RWPE1 (cell line): ENCODE measurements at regions not wholly inside any gene's neighbourhood (a gene's known extent, or its start where the extent isn't known, plus 50 kb on each side); places are given as distances from the start of the nearest gene placed in this dataset.
"Not testable (repeated sequence)": the region's sequence is repeated elsewhere in the genome, so short reads cannot be mapped to it uniquely, and the experiment has no call there.

Experiments used
- CTCF ChIA-PET: fragments of 350-600 bp; sonication (Branson Sonifier 250); formaldehyde crosslinking; extraction: SDS; loops from one replicate; lab custom pipeline; 2021; lab: Yijun Ruan, JAX
- POLR2A ChIA-PET: fragments of 400-600 bp; formaldehyde crosslinking; extraction: SDS; loops from one replicate; lab custom pipeline; 2020; ENCODE audit warnings: antibody characterized with exemption; ENCODE audit not compliant: low non-redundant PET; lab: Yijun Ruan, JAX
- DNase-seq: peaks from one replicate; pipeline ENCODE4 v3.0.0; 2012; ENCODE audit warnings: low spot score
- H3K27ac ChIP-seq: fragments of 450-650 bp; 2 replicates; pipeline ENCODE4 v1.5.1; 2017
- TF ChIP-seq, protein P1 (sequence below): fragments of 450-650 bp; conservative IDR thresholded peaks from 2 replicates; pipeline ENCODE4 v1.5.1; 2017; ENCODE audit warnings: low read depth, mild to moderate bottlenecking

DNA sequence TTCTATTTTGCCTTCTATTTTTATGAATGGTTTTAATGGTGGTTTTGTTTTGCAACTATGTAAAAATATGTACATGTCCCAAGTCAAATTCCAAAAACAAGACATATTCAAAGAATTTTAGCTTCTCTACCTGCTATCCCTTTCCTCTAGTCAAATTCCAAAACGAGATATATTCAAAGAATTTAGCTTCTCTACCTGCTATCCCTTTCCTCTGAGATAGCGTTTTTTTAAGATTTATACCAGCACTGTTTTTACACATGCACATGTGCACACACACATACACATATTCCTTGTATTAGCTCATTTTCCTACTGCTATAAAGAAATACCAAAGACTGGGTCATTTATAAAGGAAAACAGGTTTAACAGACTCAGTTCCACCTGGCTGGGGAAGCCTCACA, 199.1 kb upstream of the ARL4C start:
- TF ChIP-seq, protein P1, sequence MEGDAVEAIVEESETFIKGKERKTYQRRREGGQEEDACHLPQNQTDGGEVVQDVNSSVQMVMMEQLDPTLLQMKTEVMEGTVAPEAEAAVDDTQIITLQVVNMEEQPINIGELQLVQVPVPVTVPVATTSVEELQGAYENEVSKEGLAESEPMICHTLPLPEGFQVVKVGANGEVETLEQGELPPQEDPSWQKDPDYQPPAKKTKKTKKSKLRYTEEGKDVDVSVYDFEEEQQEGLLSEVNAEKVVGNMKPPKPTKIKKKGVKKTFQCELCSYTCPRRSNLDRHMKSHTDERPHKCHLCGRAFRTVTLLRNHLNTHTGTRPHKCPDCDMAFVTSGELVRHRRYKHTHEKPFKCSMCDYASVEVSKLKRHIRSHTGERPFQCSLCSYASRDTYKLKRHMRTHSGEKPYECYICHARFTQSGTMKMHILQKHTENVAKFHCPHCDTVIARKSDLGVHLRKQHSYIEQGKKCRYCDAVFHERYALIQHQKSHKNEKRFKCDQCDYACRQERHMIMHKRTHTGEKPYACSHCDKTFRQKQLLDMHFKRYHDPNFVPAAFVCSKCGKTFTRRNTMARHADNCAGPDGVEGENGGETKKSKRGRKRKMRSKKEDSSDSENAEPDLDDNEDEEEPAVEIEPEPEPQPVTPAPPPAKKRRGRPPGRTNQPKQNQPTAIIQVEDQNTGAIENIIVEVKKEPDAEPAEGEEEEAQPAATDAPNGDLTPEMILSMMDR, result no peak
- ChIA-PET POLR2A (no interaction called here), CTCF (no interaction called here)
- DNase-seq, result no peak
- no peak overlapping the region for H3K27ac ChIP-seq

DNA sequence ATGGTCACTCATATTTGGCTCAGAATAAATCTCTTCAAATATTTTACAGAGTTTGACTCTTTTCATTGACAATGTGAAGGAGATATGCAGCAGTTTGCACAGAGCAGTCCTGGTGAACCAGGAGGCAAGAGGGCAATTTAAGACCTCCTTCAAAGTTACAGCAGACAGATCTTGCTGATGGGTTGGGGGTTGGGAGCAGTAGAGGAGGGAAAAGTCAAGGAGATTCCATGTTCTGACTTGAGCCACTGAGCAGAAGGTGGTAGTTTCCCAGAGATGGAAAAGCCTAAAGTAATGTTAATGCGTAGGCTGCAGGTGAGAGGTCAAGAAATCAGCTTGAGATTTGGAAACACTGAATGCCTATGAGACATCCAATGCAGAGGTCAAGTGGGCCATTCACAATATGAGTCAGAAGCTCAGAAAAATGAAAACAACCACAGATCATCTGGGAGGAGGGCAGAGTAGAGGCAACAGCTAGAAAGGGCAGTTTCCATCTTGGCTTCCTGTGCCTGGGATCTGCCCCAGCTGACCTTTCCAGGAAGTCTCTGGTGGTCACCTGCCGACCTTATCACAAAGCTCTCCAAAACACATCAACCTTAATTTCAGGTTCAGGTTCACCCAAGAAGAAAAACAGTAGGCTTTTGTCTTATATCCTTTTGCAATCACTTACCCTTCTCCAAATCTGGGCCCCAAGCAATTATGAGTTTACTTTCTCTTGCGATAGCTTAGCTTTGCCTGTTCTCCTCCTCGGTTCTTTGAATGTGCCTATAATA, 197.5 kb upstream of the ARL4C start:
- TF ChIP-seq, protein P1, result no peak
- peak; percentile 79 for DNase-seq
- POLR2A ChIA-PET, result no interaction called here
- CTCF ChIA-PET, result interaction anchor here (0.7 kb wide), 1 partner anchor 543 kb away, joined by 3 read pairs; no protein-coding TSS in a partner anchor
- H3K27ac ChIP-seq, result no peak overlapping the region

DNA sequence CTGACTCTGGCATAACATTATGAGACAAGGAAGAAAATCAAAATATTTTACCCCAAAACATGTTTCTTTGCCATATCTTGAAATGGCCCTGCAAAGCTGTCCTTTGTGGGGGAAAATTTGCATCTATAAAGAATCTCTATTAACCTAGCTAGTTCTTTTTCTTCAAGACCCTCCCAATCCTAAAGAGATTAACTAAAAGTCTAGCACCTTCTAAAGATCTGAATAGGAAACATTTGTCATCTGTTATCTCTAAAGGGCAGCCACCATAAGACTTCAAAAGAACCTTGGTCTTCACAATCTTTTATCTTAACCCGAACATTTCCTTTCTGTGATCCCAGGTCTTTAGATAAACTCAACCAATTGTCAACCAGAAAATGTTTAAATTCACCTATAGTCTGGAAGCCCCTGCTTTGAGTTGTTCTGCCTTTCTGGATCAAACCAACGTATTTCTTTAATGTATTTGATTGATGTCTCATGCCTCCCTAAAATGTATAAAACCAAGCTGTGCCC, 196.9 kb upstream of the ARL4C start:
- H3K27ac ChIP-seq, DNase-seq, CTCF ChIA-PET, POLR2A ChIA-PET: not testable (repeated sequence)

DNA sequence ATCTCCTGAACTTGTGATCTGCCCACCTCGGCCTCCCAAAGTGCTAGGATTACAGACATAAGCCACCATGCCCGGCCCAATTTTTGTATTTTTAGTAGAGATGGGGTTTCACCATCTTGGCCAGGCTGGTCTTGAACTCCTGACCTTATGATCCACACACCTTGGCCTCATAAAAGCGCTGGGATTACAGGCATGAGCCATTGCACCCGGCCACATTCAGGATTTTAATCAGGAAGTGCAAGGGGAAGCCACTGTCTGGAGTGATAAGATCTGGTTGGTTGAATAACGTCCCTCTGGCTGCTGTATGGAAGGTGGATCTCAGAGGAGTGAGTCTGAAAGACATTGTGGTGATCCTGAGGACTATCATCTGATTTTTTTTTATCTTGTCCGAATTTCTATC, 196.3 kb upstream of the ARL4C start:
- POLR2A ChIA-PET, DNase-seq, CTCF ChIA-PET, H3K27ac ChIP-seq: not testable (repeated sequence)

DNA sequence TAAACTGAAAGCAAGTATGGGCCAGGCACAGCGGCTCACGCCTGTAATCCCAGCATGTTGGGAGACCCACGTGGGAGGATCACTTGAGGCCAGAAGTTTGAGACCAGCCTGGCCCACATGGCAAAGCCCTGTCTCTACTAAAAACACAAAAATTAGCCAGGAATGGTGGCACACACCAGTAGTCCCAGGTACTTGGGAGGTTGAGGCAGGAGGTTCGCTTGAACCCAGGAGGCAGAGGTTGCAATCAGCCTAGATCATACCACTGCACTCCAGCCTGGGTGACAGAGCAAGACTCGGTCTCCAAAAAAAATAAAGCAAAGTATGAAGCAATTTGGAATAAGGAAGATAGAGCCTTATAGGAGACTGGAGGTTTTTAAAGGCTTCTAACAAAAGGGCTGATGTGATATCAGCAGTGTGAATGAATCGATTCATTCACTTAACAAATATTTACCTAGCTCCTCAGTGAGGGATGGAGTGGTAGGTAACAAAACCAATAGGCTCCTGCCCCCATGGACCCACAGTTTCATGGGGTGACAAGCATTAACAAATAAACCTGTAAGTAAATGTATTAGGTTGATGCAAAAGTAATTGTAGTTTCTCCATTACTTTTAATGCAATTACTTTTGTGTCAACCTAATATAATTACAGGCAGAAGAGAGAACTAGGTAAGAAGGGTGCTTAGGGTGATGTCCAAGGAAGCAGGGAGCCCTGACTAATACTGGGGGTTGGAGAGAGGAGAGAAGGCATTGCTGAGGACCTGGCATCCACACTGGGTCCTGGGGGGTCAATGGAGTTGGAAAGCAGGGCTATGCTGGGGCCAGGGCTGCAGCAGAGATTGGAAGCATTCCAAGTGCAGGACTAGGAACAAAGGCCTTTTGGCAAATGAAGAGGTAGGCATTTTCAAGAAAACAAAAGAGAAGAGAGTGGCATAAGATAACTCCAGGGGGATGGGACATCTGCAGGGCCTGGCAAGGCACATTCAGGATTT, 195.4 kb upstream of the ARL4C start:
- TF ChIP-seq, protein P1, result no peak
- CTCF ChIA-PET, result no interaction called here
- POLR2A ChIA-PET, result no interaction called here
- no peak overlapping the region for H3K27ac ChIP-seq
- DNase-seq, result no peak

DNA sequence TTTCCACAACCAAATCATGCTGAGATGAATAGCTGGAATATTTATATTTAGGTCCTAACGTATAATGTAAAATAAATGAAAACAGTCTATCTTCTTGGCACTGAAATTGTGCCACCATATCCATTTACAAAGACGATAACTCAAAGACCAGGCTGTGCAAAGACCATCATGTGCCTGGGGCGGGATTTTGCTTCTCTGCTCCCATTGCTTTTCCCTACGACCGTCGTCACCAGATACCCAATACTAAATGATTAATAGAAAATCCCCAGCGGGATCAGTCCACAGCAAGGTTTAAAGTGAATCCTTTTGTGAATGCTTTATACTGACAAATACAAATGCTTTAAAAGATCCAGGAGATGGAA, 194.3 kb upstream of the ARL4C start:
- H3K27ac ChIP-seq, result peak overlapping the region; percentile 84; the same call in 1 of the 2 replicates
- DNase-seq, result no peak
- TF ChIP-seq, protein P1, result no peak
- ChIA-PET CTCF (interaction anchor here (0.6 kb wide), 1 partner anchor 28 kb away, joined by 3 read pairs; no protein-coding TSS in a partner anchor), POLR2A (no interaction called here)

DNA sequence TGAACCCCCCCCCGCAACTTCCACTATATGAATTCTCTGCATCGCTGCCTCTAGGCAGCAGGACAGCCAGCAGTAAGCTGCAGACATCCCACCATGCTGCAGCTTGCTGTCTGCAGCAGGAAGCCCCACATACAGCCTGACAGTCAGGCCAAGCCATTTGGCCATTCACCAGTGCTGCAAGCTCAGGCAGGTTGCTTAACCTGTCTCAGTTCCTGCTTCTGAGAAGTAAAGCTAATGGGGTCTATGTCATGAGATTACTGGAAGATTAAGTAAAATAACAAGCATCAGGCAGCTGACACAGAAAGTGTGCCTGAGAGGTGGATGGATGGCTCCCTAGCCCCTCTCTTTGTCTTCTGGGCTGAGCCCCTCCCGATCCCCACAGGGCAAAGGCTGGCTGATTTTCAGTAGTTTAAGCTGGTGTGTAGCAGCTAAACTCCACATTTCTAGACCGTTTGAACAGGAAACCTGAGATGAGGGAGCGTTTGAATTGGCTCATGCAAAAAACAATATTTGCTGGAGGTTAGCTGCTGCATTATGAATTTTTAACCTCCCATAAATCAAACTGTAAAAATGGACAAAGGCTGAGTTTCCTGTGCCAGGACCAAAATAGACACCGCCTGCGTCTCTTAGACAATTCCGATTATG, 193.8 kb upstream of the ARL4C start:
- ChIA-PET CTCF (interaction anchor here (0.5 to 0.6 kb wide), 2 partner anchors 28 to 417 kb away, joined by 3 to 4 read pairs; no protein-coding TSS in a partner anchor), POLR2A (no interaction called here)
- TF ChIP-seq, protein P1, result no peak

More for the DNA sequence above, 193.8 kb upstream of the ARL4C start:
- H3K27ac ChIP-seq, result peak overlapping the region; percentile 84
- no peak for DNase-seq
